KMS-11 (cell line): ENCODE measurements at regions not wholly inside any gene's neighbourhood (a gene's known extent, or its start where the extent isn't known, plus 50 kb on each side); places are given as distances from the start of the nearest gene placed in this dataset.

Source experiments
- H2AFZ ChIP-seq: fragments of 200-600 bp; sonication (generic); 2 replicates; pipeline ENCODE4 v1.6.1; 2016; ENCODE audit warnings: antibody characterized with exemption, mixed run types, low read depth
- H3K27ac ChIP-seq: fragments of 200-600 bp; sonication (generic); 2 replicates; pipeline ENCODE4 v1.6.1; 2016; ENCODE audit warnings: mild to moderate bottlenecking, mixed run types
- H3K27me3 ChIP-seq: fragments of 200-600 bp; sonication (generic); 2 replicates; pipeline ENCODE4 v1.6.1; 2017; ENCODE audit warnings: mild to moderate bottlenecking, low read depth, mixed run types, moderate library complexity; ENCODE audit not compliant: insufficient read depth
- H3K36me3 ChIP-seq: fragments of 200-600 bp; sonication (generic); 2 replicates; pipeline ENCODE4 v1.6.1; 2017; ENCODE audit warnings: mild to moderate bottlenecking, mixed run types; ENCODE audit not compliant: insufficient read depth
- H3K4me1 ChIP-seq: fragments of 200-600 bp; sonication (generic); 2 replicates; pipeline ENCODE4 v1.6.1; 2016; ENCODE audit warnings: mild to moderate bottlenecking, low read depth, mixed run types; ENCODE audit not compliant: poor library complexity, severe bottlenecking
- H3K4me2 ChIP-seq: fragments of 200-600 bp; sonication (generic); 2 replicates; pipeline ENCODE4 v1.7.0; 2016; ENCODE audit warnings: mild to moderate bottlenecking, mixed run types
- H3K4me3 ChIP-seq: fragments of 200-600 bp; sonication (generic); IDR thresholded peaks from 2 replicates; pipeline ENCODE4 v1.6.1; 2017; ENCODE audit warnings: low read depth, low read length, mixed read lengths; ENCODE audit not compliant: insufficient read depth
- H3K79me2 ChIP-seq: fragments of 200-600 bp; sonication (generic); 2 replicates; pipeline ENCODE4 v1.6.1; 2016; ENCODE audit warnings: low read depth, mixed run types; ENCODE audit not compliant: insufficient read depth
- H3K9ac ChIP-seq: fragments of 200-600 bp; sonication (generic); 2 replicates; pipeline ENCODE4 v1.6.1; 2016; ENCODE audit warnings: mild to moderate bottlenecking, mixed run types
- H4K20me1 ChIP-seq: fragments of 200-600 bp; sonication (generic); 2 replicates; pipeline ENCODE4 v1.6.1; 2016; ENCODE audit warnings: mild to moderate bottlenecking, mixed run types; ENCODE audit not compliant: insufficient read depth
- TF ChIP-seq, protein P1 (sequence below): fragments of 200-600 bp; sonication (generic); conservative IDR thresholded peaks from 2 replicates; pipeline ENCODE4 v1.6.1; 2017; ENCODE audit warnings: low read depth, mild to moderate bottlenecking, antibody characterized with exemption, low read length, moderate library complexity, mixed read lengths

DNA sequence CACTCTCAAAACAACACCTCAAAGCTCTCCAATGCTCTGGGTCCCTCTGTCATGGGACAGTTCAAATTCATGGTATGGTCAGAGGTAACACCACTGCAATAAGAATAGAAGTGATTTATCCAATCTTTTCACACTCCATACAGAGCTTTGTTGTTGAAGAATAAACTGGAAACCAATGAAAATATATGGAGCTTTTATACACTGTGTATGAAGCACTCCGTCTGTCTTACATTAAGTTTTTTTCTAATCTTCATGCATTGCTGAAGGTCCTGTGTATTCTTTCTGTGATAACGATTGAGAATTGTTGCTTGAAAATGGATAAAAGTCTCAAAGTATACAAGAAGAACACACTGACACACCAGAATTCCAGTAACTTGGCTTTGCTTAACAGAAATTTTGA is 603.7 kb upstream of the LUZP2 start:
- Histone ChIP-seq H3K9ac (no peak overlapping the region), H3K27ac (no peak overlapping the region), H3K27me3 (no peaks in the 10 kb centered on the region), H3K4me3 (no peak overlapping the region), H3K4me2 (no peak overlapping the region), H3K4me1 (no peaks in the 10 kb centered on the region), H2AFZ (no peak overlapping the region), H4K20me1 (no peaks in the 10 kb centered on the region), H3K36me3 (no peaks in the 10 kb centered on the region), H3K79me2 (no peaks in the 10 kb centered on the region)
- TF ChIP-seq, protein P1, sequence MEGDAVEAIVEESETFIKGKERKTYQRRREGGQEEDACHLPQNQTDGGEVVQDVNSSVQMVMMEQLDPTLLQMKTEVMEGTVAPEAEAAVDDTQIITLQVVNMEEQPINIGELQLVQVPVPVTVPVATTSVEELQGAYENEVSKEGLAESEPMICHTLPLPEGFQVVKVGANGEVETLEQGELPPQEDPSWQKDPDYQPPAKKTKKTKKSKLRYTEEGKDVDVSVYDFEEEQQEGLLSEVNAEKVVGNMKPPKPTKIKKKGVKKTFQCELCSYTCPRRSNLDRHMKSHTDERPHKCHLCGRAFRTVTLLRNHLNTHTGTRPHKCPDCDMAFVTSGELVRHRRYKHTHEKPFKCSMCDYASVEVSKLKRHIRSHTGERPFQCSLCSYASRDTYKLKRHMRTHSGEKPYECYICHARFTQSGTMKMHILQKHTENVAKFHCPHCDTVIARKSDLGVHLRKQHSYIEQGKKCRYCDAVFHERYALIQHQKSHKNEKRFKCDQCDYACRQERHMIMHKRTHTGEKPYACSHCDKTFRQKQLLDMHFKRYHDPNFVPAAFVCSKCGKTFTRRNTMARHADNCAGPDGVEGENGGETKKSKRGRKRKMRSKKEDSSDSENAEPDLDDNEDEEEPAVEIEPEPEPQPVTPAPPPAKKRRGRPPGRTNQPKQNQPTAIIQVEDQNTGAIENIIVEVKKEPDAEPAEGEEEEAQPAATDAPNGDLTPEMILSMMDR, result no peak

DNA sequence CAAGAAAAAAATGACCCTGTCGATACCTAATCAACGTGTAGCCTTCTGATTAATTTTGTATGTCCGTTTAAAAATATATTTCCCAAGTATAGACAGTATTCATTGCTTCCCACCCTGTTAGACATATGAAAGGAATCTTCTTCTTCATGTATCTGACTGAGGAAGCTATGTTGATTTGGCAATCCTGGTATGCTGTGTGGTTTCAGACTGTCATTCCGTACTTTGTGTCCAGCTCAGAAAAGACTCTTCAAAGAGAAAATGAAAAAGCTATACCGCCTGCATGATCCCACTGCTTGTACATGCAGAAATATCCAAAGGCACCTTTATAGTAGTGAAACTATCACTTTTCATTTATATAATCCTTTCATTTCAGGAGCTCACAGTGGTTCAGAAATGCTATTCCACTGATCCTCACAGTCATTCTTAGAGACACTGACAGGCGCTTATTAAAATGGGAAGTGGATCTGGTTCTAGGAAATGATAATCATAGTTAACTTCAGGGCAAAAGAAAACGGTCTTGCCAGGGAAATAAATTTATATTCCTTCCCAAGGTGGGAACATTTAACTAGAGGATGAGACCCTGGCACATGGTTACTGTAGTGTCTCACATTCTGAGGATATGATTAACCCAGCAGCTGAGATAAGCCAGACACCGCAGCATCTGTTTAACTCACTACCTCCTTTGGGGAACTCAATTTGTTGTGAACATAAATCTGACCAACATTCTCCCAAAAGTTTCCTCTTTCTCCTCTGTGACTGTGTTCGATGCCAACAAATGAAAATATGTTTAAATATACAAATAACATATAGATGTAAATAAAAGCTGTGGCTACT is 599.2 kb upstream of the LUZP2 start:
- TF ChIP-seq, protein P1, result no peak
- Histone ChIP-seq H3K4me3 (no peak overlapping the region), H3K36me3 (no peaks in the 10 kb centered on the region), H3K27ac (no peak overlapping the region), H4K20me1 (no peaks in the 10 kb centered on the region), H3K4me2 (no peak overlapping the region), H3K79me2 (no peaks in the 10 kb centered on the region), H3K4me1 (no peaks in the 10 kb centered on the region), H3K27me3 (no peaks in the 10 kb centered on the region), H2AFZ (no peak overlapping the region), H3K9ac (no peak overlapping the region)

GRCh38 chr11:23903044-23903704 is 593.7 kb upstream of the LUZP2 start:
- Histone ChIP-seq H3K4me2 (no peak overlapping the region), H3K27me3 (no peaks in the 10 kb centered on the region), H2AFZ (no peak overlapping the region), H3K79me2 (no peaks in the 10 kb centered on the region), H3K36me3 (no peaks in the 10 kb centered on the region), H3K4me3 (no peak overlapping the region), H3K27ac (no peak overlapping the region), H3K4me1 (no peaks in the 10 kb centered on the region), H4K20me1 (no peaks in the 10 kb centered on the region), H3K9ac (no peak overlapping the region)
- TF ChIP-seq, protein P1, result no peak

DNA sequence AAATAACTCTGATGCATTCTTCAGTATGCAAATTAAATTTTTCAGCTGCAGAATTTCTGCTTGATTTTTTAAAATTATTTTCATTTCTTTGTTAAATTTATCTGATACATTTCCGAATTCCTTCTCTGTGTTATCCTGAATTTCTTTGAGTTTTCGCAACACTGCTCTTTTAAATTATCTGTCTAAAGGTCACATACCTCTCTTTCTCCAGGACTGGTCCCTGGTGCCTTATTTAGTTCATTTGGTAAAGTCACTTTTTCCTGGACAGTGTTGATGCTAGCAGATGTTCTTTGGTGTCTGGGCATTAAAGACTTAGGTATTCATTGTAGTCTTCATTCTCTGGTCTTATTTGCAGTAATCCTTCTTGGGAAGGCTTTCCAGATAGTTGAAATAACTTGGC is 577.4 kb upstream of the LUZP2 start:
- Histone ChIP-seq H3K27me3 (no peaks in the 10 kb centered on the region), H3K4me1 (no peaks in the 10 kb centered on the region), H3K36me3 (no peaks in the 10 kb centered on the region), H3K79me2 (no peaks in the 10 kb centered on the region), H3K9ac (no peak overlapping the region), H2AFZ (no peak overlapping the region), H4K20me1 (no peaks in the 10 kb centered on the region), H3K4me3 (no peak overlapping the region), H3K4me2 (no peak overlapping the region), H3K27ac (no peak overlapping the region)
- TF ChIP-seq, protein P1, result no peak
